Activated naive CD4-positive, alpha-beta T cell treated with anti-CD3 and anti-CD28 coated beads for 36 hours (primary cell): ENCODE measurements at regions not wholly inside any gene's neighbourhood (a gene's known extent, or its start where the extent isn't known, plus 50 kb on each side); places are given as distances from the start of the nearest gene placed in this dataset.

Experiments
- CTCF ChIA-PET: fragments of 350-600 bp; sonication (Branson Sonifier 250); formaldehyde crosslinking; loops from one replicate; lab custom pipeline; 2021; ENCODE audit warnings: antibody characterized with exemption; lab: Charles Lee
- DNase-seq: peaks from one replicate; pipeline ENCODE4 v3.0.0-alpha.2; 2020
- H3K27ac Mint-ChIP-seq: one replicate; pipeline ENCODE4 v1.8.0; 2021; ENCODE audit warnings: mild to moderate bottlenecking, mixed read lengths
- H3K27me3 Mint-ChIP-seq: one replicate; pipeline ENCODE4 v1.8.0; 2021; ENCODE audit warnings: low read depth, mixed read lengths
- H3K36me3 Mint-ChIP-seq: one replicate; pipeline ENCODE4 v1.8.0; 2021; ENCODE audit warnings: low read depth, mixed read lengths
- H3K4me1 Mint-ChIP-seq: one replicate; pipeline ENCODE4 v1.8.0; 2021; ENCODE audit warnings: low read depth, mixed read lengths
- H3K4me3 Mint-ChIP-seq: one replicate; pipeline ENCODE4 v1.8.0; 2021; ENCODE audit warnings: mild to moderate bottlenecking, moderate library complexity, mixed read lengths
- H3K9me3 Mint-ChIP-seq: one replicate; pipeline ENCODE4 v1.8.0; 2021; ENCODE audit warnings: mixed read lengths
- intact Hi-C: fragments of 100-400 bp; cut with micrococcal nuclease; formaldehyde crosslinking; loops from one replicate; pipeline ENCODE4 v1.15.1; 2023

DNA sequence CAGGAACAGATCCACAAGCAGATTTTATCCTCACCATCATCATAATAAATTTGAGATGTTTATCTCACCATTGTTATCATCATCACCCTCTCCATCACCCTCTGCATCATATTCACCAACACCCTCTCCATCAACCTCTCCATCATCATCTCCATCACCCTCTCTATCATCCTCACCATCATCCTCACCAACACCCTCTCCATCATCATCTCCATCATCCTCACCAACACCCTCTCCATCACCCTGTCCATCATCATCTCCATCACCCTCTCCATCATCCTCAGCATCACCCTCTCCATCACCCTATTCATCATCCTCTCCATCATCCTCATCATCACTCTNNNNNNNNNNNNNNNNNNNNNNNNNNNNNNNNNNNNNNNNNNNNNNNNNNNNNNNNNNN, 567.0 kb upstream of the SGCD start:
- no peak for DNase-seq
- Mint-ChIP-seq H3K4me3 (no peak overlapping the region), H3K36me3 (no peaks in the 10 kb centered on the region), H3K27ac (no peak overlapping the region), H3K9me3 (peaks cover 12% of the 10 kb centered on the region), H3K4me1 (no peaks in the 10 kb centered on the region), H3K27me3 (no peaks in the 10 kb centered on the region)
- CTCF ChIA-PET = no interaction called here
- intact Hi-C loops = no loop called here

DNA sequence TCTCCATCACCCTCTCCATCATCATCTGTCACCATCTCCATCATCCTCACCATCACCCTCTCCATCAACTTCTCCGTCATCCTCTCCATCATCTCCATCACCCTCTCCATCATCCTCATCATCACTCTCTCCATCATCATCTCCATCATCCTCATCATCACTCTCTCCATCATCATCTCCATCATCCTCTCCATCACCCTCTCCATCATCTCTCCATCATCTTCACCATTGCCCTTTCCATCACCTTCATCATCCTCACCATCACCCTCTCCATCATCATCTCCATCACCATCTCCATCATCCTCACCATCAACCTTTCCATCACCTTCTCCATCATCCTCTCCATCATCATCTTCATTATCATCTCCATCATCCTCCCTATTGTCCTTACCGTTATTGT, 565.5 kb upstream of the SGCD start:
- Mint-ChIP-seq H3K9me3 (peaks cover 12% of the 10 kb centered on the region), H3K36me3 (no peaks in the 10 kb centered on the region), H3K4me3 (no peak overlapping the region), H3K27ac (no peak overlapping the region), H3K27me3 (no peaks in the 10 kb centered on the region), H3K4me1 (no peaks in the 10 kb centered on the region)
- intact Hi-C loops = no loop called here
- CTCF ChIA-PET = no interaction called here
- DNase-seq = no peak

DNA sequence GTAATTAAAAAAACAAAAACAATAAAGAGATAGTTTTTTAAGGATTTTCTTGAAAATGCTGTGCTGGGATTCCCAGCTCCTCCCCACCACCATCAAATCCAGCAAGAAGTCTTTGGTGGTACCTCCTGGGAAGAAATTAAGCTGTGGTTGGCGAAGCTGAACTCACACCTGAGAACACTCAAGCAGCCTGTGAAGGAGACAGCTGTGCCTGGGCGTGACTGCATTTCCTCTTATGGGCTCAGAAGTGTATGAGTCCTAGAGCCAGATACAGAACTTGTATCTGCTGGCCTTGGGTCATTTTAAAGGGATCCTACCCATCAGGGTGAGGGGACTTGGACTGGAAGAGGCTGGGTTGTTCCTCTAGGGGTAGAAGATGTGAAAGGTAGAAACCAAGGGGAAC, 561.2 kb upstream of the SGCD start:
- DNase-seq = no peak
- H3K4me1 Mint-ChIP-seq = no peaks in the 10 kb centered on the region
- intact Hi-C loops = no loop called here
- no peak overlapping the region for H3K4me3 Mint-ChIP-seq
- peaks cover 7% of the 10 kb centered on the region for H3K9me3 Mint-ChIP-seq
- no peaks in the 10 kb centered on the region for H3K36me3 Mint-ChIP-seq
- H3K27ac Mint-ChIP-seq = no peak overlapping the region
- peaks cover 8% of the 10 kb centered on the region for H3K27me3 Mint-ChIP-seq
- CTCF ChIA-PET = interaction anchor here (0.6 kb wide), 1 partner anchor 75 kb away, joined by 5 read pairs; no protein-coding TSS in a partner anchor

DNA sequence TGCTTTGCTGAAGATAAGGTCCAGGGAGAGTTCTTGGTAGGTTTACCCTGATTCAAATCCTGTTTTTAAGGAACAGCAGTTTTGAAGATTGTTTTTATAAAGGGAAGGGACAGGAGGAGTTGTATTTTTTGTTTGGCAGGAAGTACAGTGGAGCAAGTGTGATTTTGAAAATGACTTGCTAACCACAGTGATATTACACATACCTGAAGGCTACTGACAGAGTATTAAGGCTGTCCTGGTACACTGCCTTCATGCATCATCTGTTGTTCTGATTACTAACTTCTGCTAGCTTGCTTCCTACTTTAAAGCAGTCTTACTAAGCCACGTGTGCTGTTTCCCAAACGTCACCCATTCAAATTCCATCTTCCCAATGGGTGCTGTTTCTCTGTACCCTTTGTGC, 559.5 kb upstream of the SGCD start:
- Mint-ChIP-seq H3K4me1 (no peaks in the 10 kb centered on the region), H3K9me3 (no peaks in the 10 kb centered on the region), H3K27ac (no peak overlapping the region), H3K36me3 (no peaks in the 10 kb centered on the region), H3K27me3 (peaks cover 8% of the 10 kb centered on the region), H3K4me3 (no peak overlapping the region)
- intact Hi-C loops = no loop called here
- DNase-seq = no peak
- CTCF ChIA-PET = no interaction called here

DNA sequence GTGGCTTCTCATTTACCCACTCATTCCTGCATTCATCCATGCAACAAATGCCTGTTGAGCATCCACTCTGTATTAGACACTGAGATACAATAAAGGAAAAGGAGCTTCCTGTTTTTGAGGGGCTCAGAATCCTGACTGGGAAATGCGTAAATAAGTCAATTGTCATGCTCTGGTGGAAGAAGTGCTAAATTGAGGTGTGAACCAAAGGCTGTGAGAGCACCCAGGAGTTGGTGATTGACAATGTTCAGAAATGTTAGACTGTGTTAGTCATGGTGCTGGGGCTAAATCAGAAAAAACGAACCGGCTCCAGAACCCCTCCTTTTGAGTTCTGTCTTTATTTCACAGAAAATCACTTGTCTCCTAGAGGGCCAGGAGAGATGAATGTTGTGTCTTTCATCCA, 558.6 kb upstream of the SGCD start:
- Mint-ChIP-seq H3K4me3 (no peak overlapping the region), H3K27ac (no peak overlapping the region), H3K27me3 (peaks cover 8% of the 10 kb centered on the region), H3K9me3 (no peaks in the 10 kb centered on the region), H3K4me1 (no peaks in the 10 kb centered on the region), H3K36me3 (no peaks in the 10 kb centered on the region)
- no peak for DNase-seq
- intact Hi-C loops = no loop called here
- CTCF ChIA-PET = no interaction called here

DNA sequence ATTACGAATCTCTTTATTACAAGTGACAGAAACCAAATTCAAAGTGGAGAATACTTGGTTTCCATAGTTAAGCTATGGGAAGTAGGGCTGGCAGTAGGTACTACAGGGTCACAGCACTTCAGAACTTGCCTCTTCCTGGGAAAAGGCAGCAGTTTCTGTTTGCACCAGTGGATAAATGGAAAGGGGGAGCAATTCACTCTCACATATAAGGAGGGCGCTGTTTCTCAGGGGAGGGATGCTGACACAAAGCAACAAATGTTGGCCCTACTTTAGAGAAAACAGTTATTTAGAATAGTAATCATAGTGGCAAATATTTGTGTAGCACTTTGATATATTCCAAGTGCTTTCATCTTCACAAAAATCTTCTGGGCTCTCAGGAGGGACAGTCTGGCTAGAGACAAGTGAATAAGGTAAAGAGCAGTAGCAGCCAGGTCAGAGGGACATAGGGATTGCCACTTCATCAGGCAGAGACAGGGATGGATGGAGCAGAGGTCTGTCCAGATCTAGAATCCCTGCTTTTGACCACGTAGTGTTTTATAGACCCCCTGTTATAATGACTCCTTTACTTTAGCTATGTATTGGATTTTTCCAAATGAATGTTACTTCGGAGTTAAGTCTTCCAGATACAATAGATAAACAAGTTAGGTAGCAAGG, 554.8 kb upstream of the SGCD start:
- CTCF ChIA-PET = no interaction called here
- no peak overlapping the region for H3K4me3 Mint-ChIP-seq
- H3K36me3 Mint-ChIP-seq = no peaks in the 10 kb centered on the region
- H3K4me1 Mint-ChIP-seq = no peaks in the 10 kb centered on the region
- intact Hi-C loops = no loop called here
- H3K27ac Mint-ChIP-seq = no peak overlapping the region
- DNase-seq = no peak
- H3K9me3 Mint-ChIP-seq = no peaks in the 10 kb centered on the region
- peaks cover 9% of the 10 kb centered on the region for H3K27me3 Mint-ChIP-seq

DNA sequence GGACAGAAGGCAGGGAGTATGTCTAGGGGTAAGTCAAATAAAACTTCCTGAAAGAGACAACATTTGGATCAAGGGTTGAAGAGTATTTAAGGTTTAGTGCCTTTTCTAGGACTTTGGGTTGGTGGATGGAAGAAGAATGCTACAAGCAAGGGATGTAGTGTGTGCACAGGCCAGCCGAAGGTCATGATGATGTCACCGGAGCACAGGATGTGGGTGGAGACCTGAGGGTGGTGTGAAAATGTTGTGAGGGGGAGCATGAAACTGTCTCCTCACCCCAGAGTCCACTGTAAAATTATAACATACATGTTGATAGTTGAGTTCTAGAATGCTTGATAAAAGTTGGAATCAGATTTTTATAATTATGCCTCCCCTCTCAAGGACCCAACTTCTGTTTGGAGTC, 553.3 kb upstream of the SGCD start:
- Mint-ChIP-seq H3K4me3 (no peak overlapping the region), H3K27me3 (peaks cover 15% of the 10 kb centered on the region), H3K9me3 (no peaks in the 10 kb centered on the region), H3K36me3 (no peaks in the 10 kb centered on the region), H3K4me1 (no peaks in the 10 kb centered on the region), H3K27ac (no peak overlapping the region)
- intact Hi-C loops = no loop called here
- CTCF ChIA-PET = no interaction called here
- no peak for DNase-seq

DNA sequence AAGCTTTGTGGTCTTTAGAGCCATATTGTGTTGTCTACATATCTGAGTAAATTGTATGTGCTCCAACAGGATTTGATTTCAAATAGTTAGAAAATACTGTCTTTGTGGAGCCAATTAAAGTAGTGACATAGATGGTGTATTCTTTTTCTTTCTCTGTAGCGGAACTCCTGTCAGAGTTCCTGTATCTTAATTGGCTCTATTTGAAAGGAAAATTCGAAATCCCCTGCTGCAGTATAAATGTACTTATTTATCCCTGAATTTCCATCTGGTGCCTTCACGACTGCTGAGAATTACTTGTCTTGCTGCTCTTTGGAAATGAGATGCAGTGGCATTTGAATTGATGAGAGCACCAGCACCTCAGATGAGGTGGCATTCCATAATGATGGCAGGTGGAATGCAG, 546.7 kb upstream of the SGCD start:
- Mint-ChIP-seq H3K27me3 (peaks cover 15% of the 10 kb centered on the region), H3K9me3 (no peaks in the 10 kb centered on the region), H3K4me1 (no peaks in the 10 kb centered on the region), H3K36me3 (no peaks in the 10 kb centered on the region), H3K4me3 (no peak overlapping the region), H3K27ac (no peak overlapping the region)
- DNase-seq = no peak
- intact Hi-C loops = no loop called here
- CTCF ChIA-PET = no interaction called here

DNA sequence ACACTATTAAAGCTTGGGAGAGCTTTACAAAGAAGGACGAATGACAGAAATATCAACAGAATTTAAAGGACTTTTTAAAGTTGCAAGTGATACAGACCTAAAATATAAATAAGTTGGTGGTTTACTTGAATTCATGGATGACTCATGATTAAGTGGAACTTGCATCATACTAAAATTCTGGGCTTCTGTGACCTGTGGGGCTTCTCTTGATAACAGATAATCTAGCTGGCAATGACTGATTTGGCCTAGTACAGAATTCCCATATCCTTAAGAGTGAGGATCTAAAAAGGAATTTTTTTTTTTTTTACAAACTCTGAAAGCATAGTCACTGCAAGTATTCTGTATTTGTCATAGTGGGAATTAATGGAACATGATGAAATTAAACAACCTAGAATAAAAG, 543.7 kb upstream of the SGCD start:
- DNase-seq = no peak
- H3K36me3 Mint-ChIP-seq = no peaks in the 10 kb centered on the region
- H3K27me3 Mint-ChIP-seq = peaks cover 9% of the 10 kb centered on the region
- H3K4me3 Mint-ChIP-seq = no peak overlapping the region
- H3K4me1 Mint-ChIP-seq = no peaks in the 10 kb centered on the region
- H3K27ac Mint-ChIP-seq = no peak overlapping the region
- no peaks in the 10 kb centered on the region for H3K9me3 Mint-ChIP-seq
- CTCF ChIA-PET = no interaction called here
- intact Hi-C loops = no loop called here

DNA sequence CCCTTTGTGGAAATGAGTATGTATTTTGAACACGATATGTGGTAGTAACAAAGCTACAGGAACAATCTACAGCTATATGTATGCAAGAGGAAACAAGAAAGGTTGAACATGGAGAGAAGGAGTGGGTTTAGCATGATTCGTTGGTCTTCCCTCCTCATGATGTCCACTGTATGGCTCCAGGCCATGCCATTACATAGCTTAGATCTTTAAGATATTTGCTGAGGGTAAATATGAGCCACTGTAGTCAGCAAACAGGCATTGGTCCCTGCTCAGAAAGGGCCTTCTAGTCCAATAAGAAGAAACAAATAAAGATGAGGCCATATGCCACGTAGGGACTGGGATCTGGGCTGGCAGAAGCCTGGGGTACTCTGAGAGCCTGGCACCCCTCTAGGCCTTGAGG, 543.2 kb upstream of the SGCD start:
- no peak overlapping the region for H3K27ac Mint-ChIP-seq
- CTCF ChIA-PET = interaction anchor here (0.6 kb wide), 1 partner anchor 16 kb away, joined by 4 read pairs; no protein-coding TSS in a partner anchor
- no peaks in the 10 kb centered on the region for H3K9me3 Mint-ChIP-seq
- peaks cover 9% of the 10 kb centered on the region for H3K27me3 Mint-ChIP-seq
- no peaks in the 10 kb centered on the region for H3K36me3 Mint-ChIP-seq
- no peak for DNase-seq
- intact Hi-C loops = no loop called here
- H3K4me3 Mint-ChIP-seq = no peak overlapping the region
- H3K4me1 Mint-ChIP-seq = no peaks in the 10 kb centered on the region

DNA sequence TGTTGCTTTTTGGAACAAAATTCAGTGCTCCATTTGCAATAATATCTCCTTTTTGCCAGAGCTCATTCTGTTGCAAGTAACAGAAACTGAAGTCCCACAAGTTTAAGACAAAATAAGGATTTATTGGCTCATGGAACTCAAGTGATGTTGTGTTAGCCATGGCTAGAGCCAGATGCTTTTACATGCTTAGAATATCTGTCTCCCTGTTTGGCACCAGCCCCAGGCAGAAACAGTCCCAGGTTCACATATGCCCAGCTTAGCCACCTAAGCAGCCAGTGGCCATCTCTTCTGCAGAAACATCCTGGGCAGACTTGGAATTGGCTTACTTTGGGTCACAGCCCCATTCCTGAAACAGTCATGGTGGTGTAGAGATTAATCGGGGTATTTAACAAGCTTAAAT, 540.9 kb upstream of the SGCD start:
- no peak overlapping the region for H3K27ac Mint-ChIP-seq
- no peak for DNase-seq
- intact Hi-C loops = no loop called here
- peaks cover 9% of the 10 kb centered on the region for H3K27me3 Mint-ChIP-seq
- no peaks in the 10 kb centered on the region for H3K9me3 Mint-ChIP-seq
- no peak overlapping the region for H3K4me3 Mint-ChIP-seq
- H3K4me1 Mint-ChIP-seq = no peaks in the 10 kb centered on the region
- CTCF ChIA-PET = no interaction called here
- no peaks in the 10 kb centered on the region for H3K36me3 Mint-ChIP-seq

DNA sequence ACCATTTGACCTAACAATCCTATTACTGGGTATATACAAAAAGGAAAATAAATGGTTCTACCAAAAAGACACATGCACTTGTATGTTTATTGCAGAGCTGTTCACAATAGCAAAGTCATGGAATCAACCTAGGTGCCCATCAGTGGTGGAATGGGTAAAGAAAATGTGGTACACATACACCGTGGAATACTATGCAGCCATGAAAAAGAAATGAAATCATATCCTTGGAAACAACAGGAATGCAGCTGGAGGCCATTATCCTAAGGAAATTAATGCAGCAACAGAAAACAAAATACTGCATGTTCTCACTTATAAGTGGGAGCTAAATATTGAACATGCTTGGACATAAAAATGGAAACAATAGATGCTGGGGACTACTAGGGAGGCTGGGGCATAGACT, 534.1 kb upstream of the SGCD start:
- no peak for DNase-seq
- no peaks in the 10 kb centered on the region for H3K36me3 Mint-ChIP-seq
- no peak overlapping the region for H3K27ac Mint-ChIP-seq
- no peaks in the 10 kb centered on the region for H3K27me3 Mint-ChIP-seq
- CTCF ChIA-PET = interaction anchor here (0.6 kb wide), 1 partner anchor 885 kb away, joined by 3 read pairs; no protein-coding TSS in a partner anchor
- H3K9me3 Mint-ChIP-seq = peaks cover 20% of the 10 kb centered on the region
- H3K4me1 Mint-ChIP-seq = no peaks in the 10 kb centered on the region
- no peak overlapping the region for H3K4me3 Mint-ChIP-seq
- intact Hi-C loops = no loop called here

DNA sequence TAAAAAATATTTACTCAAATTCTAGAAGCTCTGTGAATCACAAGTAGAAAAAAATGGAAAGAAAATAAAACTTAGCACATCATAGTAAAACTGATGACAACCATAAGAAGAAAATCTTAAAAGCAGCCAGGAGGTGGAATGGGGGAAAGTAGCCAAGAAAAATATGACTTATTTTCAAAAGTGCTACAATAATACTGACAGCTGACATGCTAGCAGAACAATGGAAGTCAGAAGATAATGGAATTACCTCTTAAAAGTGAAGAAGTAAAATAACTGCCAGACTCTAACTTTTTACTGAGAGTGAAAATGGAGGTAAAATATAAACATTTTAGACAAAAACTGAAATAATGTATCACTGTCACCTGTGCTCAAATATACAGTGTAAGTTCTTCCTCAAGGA, 532.2 kb upstream of the SGCD start:
- Mint-ChIP-seq H3K4me3 (no peak overlapping the region), H3K36me3 (no peaks in the 10 kb centered on the region), H3K4me1 (no peaks in the 10 kb centered on the region), H3K27ac (no peak overlapping the region), H3K27me3 (no peaks in the 10 kb centered on the region), H3K9me3 (peaks cover 20% of the 10 kb centered on the region)
- DNase-seq = no peak
- CTCF ChIA-PET = no interaction called here
- intact Hi-C loops = no loop called here
